Stimulated activated CD8-positive, alpha-beta memory T cell treated with anti-CD3 and anti-CD28 coated beads, Interleukin-7, amount 100 ng/mL, for 4 hours (primary cell): ENCODE measurements at regions not wholly inside any gene's neighbourhood (a gene's known extent, or its start where the extent isn't known, plus 50 kb on each side); places are given as distances from the start of the nearest gene placed in this dataset.
"Not testable (repeated sequence)": the region's sequence is repeated elsewhere in the genome, so short reads cannot be mapped to it uniquely, and the experiment has no call there.

Experiments used
- DNase-seq, 2 donors: peaks; one replicate each; pipeline ENCODE4 v3.0.0-alpha.2; 2020; ENCODE audit warnings: low read depth in 2 of 2

- no peak for DNase-seq
These were observed 268.1 kb upstream of the CRBN start for GRCh38 chr3:3447641-3448040.

GRCh38 chr3:3446251-3446650 lies 266.8 kb upstream of the CRBN start:
- DNase-seq, result no peak

GRCh38 chr3:3443482-3443881 lies 264.0 kb upstream of the CRBN start:
- DNase-seq, result no peak

GRCh38 chr3:3433711-3434110 lies 254.2 kb upstream of the CRBN start:
- DNase-seq, result no peak

- DNase-seq, result no peak
These were observed 250.3 kb upstream of the CRBN start for GRCh38 chr3:3429841-3430240.

GRCh38 chr3:3407707-3408106 lies 228.2 kb upstream of the CRBN start:
- DNase-seq, result not testable (repeated sequence)

- no peak for DNase-seq
These were observed 225.6 kb upstream of the CRBN start for GRCh38 chr3:3405131-3405530.

GRCh38 chr3:3403700-3404099 lies 224.2 kb upstream of the CRBN start:
- DNase-seq, result no peak

GRCh38 chr3:3392946-3393345 lies 213.5 kb upstream of the CRBN start:
- no peak for DNase-seq

- no peak for DNase-seq
These were observed 204.0 kb upstream of the CRBN start for GRCh38 chr3:3383461-3383860.

GRCh38 chr3:3372210-3372777 lies 192.8 kb upstream of the CRBN start:
- no peak for DNase-seq

- no peak for DNase-seq
These were observed 188.8 kb upstream of the CRBN start for GRCh38 chr3:3368306-3368705.

- no peak for DNase-seq
These were observed 186.9 kb upstream of the CRBN start for GRCh38 chr3:3366386-3366785.

GRCh38 chr3:3365716-3366115 lies 186.2 kb upstream of the CRBN start:
- no peak for DNase-seq

GRCh38 chr3:3356846-3357245 lies 177.4 kb upstream of the CRBN start:
- no peak for DNase-seq

- DNase-seq, result no peak
These were observed 176.0 kb upstream of the CRBN start for GRCh38 chr3:3355442-3355841.

GRCh38 chr3:3353153-3353552 lies 173.7 kb upstream of the CRBN start:
- DNase-seq, result no peak

- no peak for DNase-seq
These were observed 171.7 kb upstream of the CRBN start for GRCh38 chr3:3351226-3351625.

GRCh38 chr3:3347056-3347455 lies 167.6 kb upstream of the CRBN start:
- not testable (repeated sequence) for DNase-seq

GRCh38 chr3:3346556-3346955 lies 167.1 kb upstream of the CRBN start:
- no peak for DNase-seq

GRCh38 chr3:3342141-3342540 lies 162.7 kb upstream of the CRBN start:
- DNase-seq, result no peak

- DNase-seq, result no peak
These were observed 161.7 kb upstream of the CRBN start for GRCh38 chr3:3340965-3341895.

- DNase-seq, result no peak
These were observed 161.0 kb upstream of the CRBN start for GRCh38 chr3:3340526-3340925.
